ENCODE measurements at regions not wholly inside any gene's neighbourhood (a gene's known extent, or its start where the extent isn't known, plus 50 kb on each side); places are given as distances from the start of the nearest gene placed in this dataset.

GRCh38 chr2:228387776-228388175, 206.3 kb upstream of the SPHKAP start:
- TF ChIP-seq CTCF (IDR thresholded peaks at IDR 0.05; ENCODE audit: extremely low read depth in 1 of 2, insufficient read depth in 1 of 2, low read depth in 1 of 2, low read length in 2 of 2) (no peak), MYC (IDR thresholded peaks at IDR 0.05; ENCODE audit: low read depth, low read length) (no peak), EZH2 (IDR thresholded peaks at IDR 0.05; ENCODE audit: borderline replicate concordance, low read depth, low read length, severe bottlenecking) (no peak), POLR2AphosphoS5 (IDR thresholded peaks at IDR 0.05; ENCODE audit: insufficient read depth, low read depth, low read length) (no peak), MAX (IDR thresholded peaks at IDR 0.05; ENCODE audit: insufficient read depth, insufficient read length) (no peak), POLR2A (IDR thresholded peaks at IDR 0.05; ENCODE audit: low read depth, low read length) (no peak), JUN (IDR thresholded peaks at IDR 0.05; ENCODE audit: borderline replicate concordance, insufficient read depth, insufficient read length, low read depth) (no peak), FOS (IDR thresholded peaks at IDR 0.05; ENCODE audit: borderline replicate concordance, insufficient read depth, low read length) (no peak), GATA2 (IDR thresholded peaks at IDR 0.05; ENCODE audit: insufficient read depth, insufficient read length, low read depth, low read length) (no peak)

Measured in endothelial cell of umbilical vein (primary cell).